ENCODE measurements at regions not wholly inside any gene's neighbourhood (a gene's known extent, or its start where the extent isn't known, plus 50 kb on each side); places are given as distances from the start of the nearest gene placed in this dataset.

DNA sequence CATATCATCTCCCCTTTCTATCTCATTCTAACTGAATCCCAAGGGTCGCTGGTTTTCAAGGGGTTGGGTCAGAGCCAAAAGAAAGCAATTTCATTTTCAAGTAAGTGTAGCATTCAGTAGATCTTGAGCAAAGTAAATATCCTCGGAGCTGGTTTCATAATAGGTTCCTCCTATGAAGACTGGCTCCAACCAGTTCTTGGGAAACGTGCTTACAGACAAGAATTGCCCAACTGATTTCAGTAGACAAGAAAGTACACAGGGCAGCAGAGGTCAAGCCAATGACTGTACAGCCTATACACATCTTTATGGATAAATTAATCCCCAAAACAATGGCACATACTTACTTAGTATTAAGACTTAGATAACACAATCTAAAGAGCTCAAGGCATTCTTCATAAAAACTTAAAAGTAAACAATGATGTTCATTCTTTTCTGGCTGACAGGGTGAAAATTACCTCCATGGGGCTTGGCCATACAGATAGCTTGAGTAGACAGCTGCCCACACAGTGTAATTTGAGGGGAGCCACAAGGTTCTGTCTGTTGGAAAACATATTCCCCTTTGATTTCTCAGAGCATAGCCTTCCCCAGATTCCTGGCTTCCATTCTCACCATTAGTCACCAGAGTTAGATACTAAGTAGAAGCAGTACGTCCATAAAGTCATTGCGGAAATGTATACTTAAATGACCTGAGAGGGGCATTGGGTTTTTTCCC, 163.9 kb downstream of the ARRDC3 start:
- intact Hi-C loops (cut with DNase I): no loop called here
- no peak for DNase-seq (ENCODE audit: low spot score)

GRCh38 chr5:91217859-91218258, 165.3 kb downstream of the ARRDC3 start:
- DNase-seq (ENCODE audit: low spot score): no peak
- intact Hi-C loops (cut with DNase I): no loop called here

- no peak for DNase-seq (ENCODE audit: low spot score)
- intact Hi-C loops (cut with DNase I): no loop called here
Measured at GRCh38 chr5:91214571-91214970, 168.5 kb downstream of the ARRDC3 start.
